SK-N-SH (cell line): ENCODE measurements at regions not wholly inside any gene's neighbourhood (a gene's known extent, or its start where the extent isn't known, plus 50 kb on each side); places are given as distances from the start of the nearest gene placed in this dataset.

Experiments used
- CTCF ChIA-PET: fragments of 300-600, 350-600 bp; formaldehyde crosslinking; extraction: SDS; loops from one replicate; lab custom pipeline; 2021; lab: Yijun Ruan, JAX
- POLR2A ChIA-PET: fragments of 350-600 bp; sonication (Branson Sonifier 250); formaldehyde crosslinking; extraction: SDS; loops from one replicate; lab custom pipeline; 2020; ENCODE audit warnings: antibody characterized with exemption, inconsistent platforms; lab: Yijun Ruan, JAX
- DNase-seq: peaks from one replicate; pipeline ENCODE4 v3.0.0; 2012
- H2AFZ ChIP-seq: fragments of 200-600 bp; sonication (generic); 2 replicates; pipeline ENCODE4 v1.8.1; 2016; ENCODE audit warnings: antibody characterized with exemption, mild to moderate bottlenecking, low read depth
- H3F3A ChIP-seq: fragments of 200-600 bp; sonication (generic); replicated peaks from 2 replicates; pipeline ENCODE3; 2016; ENCODE audit warnings: antibody characterized with exemption, mild to moderate bottlenecking; ENCODE audit not compliant: insufficient read depth
- H3K27ac ChIP-seq, 2 experiments: fragments of 200-500 bp in 1 of 2; fragments of 200-600 bp in 1 of 2; sonication (Bioruptor generic) in 1 of 2; sonication (generic), shearing (Covaris generic) in 1 of 2; 2 replicates each; pipeline versions ENCODE4 v1.5.1 to v1.6.1; 2014 to 2016; ENCODE audit warnings: low read depth in 2 of 2, inconsistent platforms in 1 of 2, low read length in 1 of 2, mild to moderate bottlenecking in 1 of 2, mixed read lengths in 1 of 2
- H3K27me3 ChIP-seq: fragments of 200-600 bp; sonication (generic), shearing (Covaris generic); 2 replicates; pipeline ENCODE4 v1.6.1; 2016; ENCODE audit warnings: mixed run types; ENCODE audit not compliant: insufficient read depth
- H3K36me3 ChIP-seq, 2 experiments: fragments of 200-500 bp in 1 of 2; fragments of 200-600 bp in 1 of 2; sonication (Bioruptor generic) in 1 of 2; sonication (generic) in 1 of 2; replicated peaks in 1 of 2; 2 replicates each; pipeline versions ENCODE3 to v1.5.1; 2014 to 2016; ENCODE audit warnings: low read length in 1 of 2, mild to moderate bottlenecking in 1 of 2; ENCODE audit not compliant: insufficient read depth in 2 of 2, control insufficient read depth in 1 of 2
- H3K4me1 ChIP-seq, 2 experiments: fragments of 200-500 bp in 1 of 2; fragments of 200-600 bp in 1 of 2; sonication (Bioruptor generic) in 1 of 2; sonication (generic), shearing (Covaris generic) in 1 of 2; 2 replicates each; pipeline versions ENCODE4 v1.5.1 to v1.6.1; 2014 to 2016; ENCODE audit warnings: low read depth in 1 of 2, low read length in 1 of 2, mixed run types in 1 of 2; ENCODE audit not compliant: insufficient read depth in 2 of 2, control insufficient read depth in 1 of 2
- H3K4me2 ChIP-seq: fragments of 200-600 bp; sonication (generic), shearing (Covaris generic); 2 replicates; pipeline ENCODE4 v1.6.1; 2017; ENCODE audit warnings: mixed run types
- H3K4me3 ChIP-seq, 2 experiments: fragments of 200-500 bp in 1 of 2; fragments of 200-600 bp in 1 of 2; sonication (Bioruptor generic) in 1 of 2; sonication (generic), shearing (Covaris generic) in 1 of 2; 2 replicates each; pipeline versions ENCODE4 v1.5.1 to v1.8.1; 2014 to 2016; ENCODE audit warnings: low read depth in 2 of 2, inconsistent platforms in 1 of 2, low read length in 1 of 2, mild to moderate bottlenecking in 1 of 2, mixed read lengths in 1 of 2, moderate library complexity in 1 of 2
- H3K79me2 ChIP-seq: fragments of 200-600 bp; sonication (generic); 2 replicates; pipeline ENCODE4 v1.8.1; 2017; ENCODE audit warnings: mild to moderate bottlenecking; ENCODE audit not compliant: insufficient read depth
- H3K9ac ChIP-seq: fragments of 200-600 bp; sonication (generic); 2 replicates; pipeline ENCODE4 v1.6.1; 2017; ENCODE audit warnings: mixed run types
- H3K9me2 ChIP-seq: fragments of 200-600 bp; sonication (generic); 2 replicates; pipeline ENCODE4 v1.6.1; 2017; ENCODE audit warnings: mixed run types
- H3K9me3 ChIP-seq: fragments of 200-600 bp; sonication (generic); 2 replicates; pipeline ENCODE4 v1.6.1; 2017; ENCODE audit warnings: mixed run types, mild to moderate bottlenecking, moderate library complexity
- H4K20me1 ChIP-seq: fragments of 200-600 bp; sonication (generic); 2 replicates; pipeline ENCODE4 v1.6.1; 2017; ENCODE audit warnings: mild to moderate bottlenecking, mixed run types; ENCODE audit not compliant: insufficient read depth
- CHD2 ChIP-seq: fragments of 150-350 bp; IDR thresholded peaks from 2 replicates; pipeline ENCODE4 v1.6.1; 2018; ENCODE audit warnings: low read length; ENCODE audit not compliant: partially characterized antibody
- ELF1 ChIP-seq: IDR thresholded peaks from 2 replicates; pipeline ENCODE4 v1.4.0; 2012
- EP300 ChIP-seq, 2 experiments: IDR thresholded peaks; 2 replicates each; pipeline versions ENCODE4 v1.4.0 to v1.6.1; 2012; ENCODE audit warnings: borderline replicate concordance in 1 of 2, low read depth in 1 of 2, low read length in 1 of 2
- FOSL2 ChIP-seq: IDR thresholded peaks from 2 replicates; pipeline ENCODE4 v1.4.0; 2012; ENCODE audit warnings: low read depth, mild to moderate bottlenecking, moderate library complexity, borderline replicate concordance
- FOXJ3 ChIP-seq: sonication (generic); formaldehyde crosslinking; IDR thresholded peaks from 2 replicates; pipeline ENCODE4 v1.5.1; 2020; ENCODE audit warnings: mild to moderate bottlenecking, missing genetic modification reagents
- FOXM1 ChIP-seq: IDR thresholded peaks from 2 replicates; pipeline ENCODE4 v1.4.0; 2012; ENCODE audit warnings: low read depth, mild to moderate bottlenecking
- JUND ChIP-seq: IDR thresholded peaks from 2 replicates; pipeline ENCODE4 v1.4.0; 2012
- MAX ChIP-seq: IDR thresholded peaks from 2 replicates; pipeline ENCODE4 v1.4.0; 2012; ENCODE audit warnings: low read depth
- MEF2A ChIP-seq: IDR thresholded peaks from 2 replicates; pipeline ENCODE4 v1.4.0; 2012; ENCODE audit warnings: low read depth, borderline replicate concordance
- MXI1 ChIP-seq: IDR thresholded peaks from 2 replicates; pipeline ENCODE4 v1.6.1; 2012; ENCODE audit warnings: mild to moderate bottlenecking, low read depth, low read length, improper control_type of control experiment
- NRF1 ChIP-seq: IDR thresholded peaks from 2 replicates; pipeline ENCODE4 v1.6.1; 2012; ENCODE audit warnings: low read depth, mild to moderate bottlenecking, low read length
- PBX3 ChIP-seq: IDR thresholded peaks from 2 replicates; pipeline ENCODE4; 2012
- RCOR1 ChIP-seq: fragments of 150-350 bp; IDR thresholded peaks from 2 replicates; pipeline ENCODE4 v1.6.1; 2017; ENCODE audit warnings: antibody characterized with exemption, low read length
- REST ChIP-seq: IDR thresholded peaks from 2 replicates; pipeline ENCODE4 v1.6.1; 2012; ENCODE audit warnings: mild to moderate bottlenecking, low read depth, low read length, moderate library complexity
- RFX5 ChIP-seq: IDR thresholded peaks from 2 replicates; pipeline ENCODE4 v1.6.1; 2012; ENCODE audit warnings: mild to moderate bottlenecking, improper control_type of control experiment, low read length
- SIN3A ChIP-seq: IDR thresholded peaks from 2 replicates; pipeline ENCODE4 v1.6.1; 2012; ENCODE audit warnings: low read depth, mild to moderate bottlenecking, low read length, moderate library complexity, borderline replicate concordance
- SMC3 ChIP-seq: IDR thresholded peaks from 2 replicates; pipeline ENCODE4 v1.6.1; 2012; ENCODE audit warnings: low read depth, low read length, improper control_type of control experiment
- TAF1 ChIP-seq: IDR thresholded peaks from 2 replicates; pipeline ENCODE4 v1.6.1; 2012; ENCODE audit warnings: low read depth, mild to moderate bottlenecking, low read length, moderate library complexity, borderline replicate concordance
- TCF12 ChIP-seq: IDR thresholded peaks from 2 replicates; pipeline ENCODE4 v1.4.0; 2012
- USF2 ChIP-seq: fragments of 150-350 bp; IDR thresholded peaks from 2 replicates; pipeline ENCODE4 v1.6.1; 2017; ENCODE audit warnings: antibody characterized with exemption, low read length, low read depth, borderline replicate concordance
- YY1 ChIP-seq: IDR thresholded peaks from 2 replicates; pipeline ENCODE4 v1.4.0; 2012; ENCODE audit warnings: low read depth, mild to moderate bottlenecking
- WGBS: methylation state at CpG from one replicate; pipeline ENCODE4 v1.1.6; 2017; ENCODE audit warnings: low lambda C conversion rate; 5-methylcytosine and 5-hydroxymethylcytosine counted together

DNA sequence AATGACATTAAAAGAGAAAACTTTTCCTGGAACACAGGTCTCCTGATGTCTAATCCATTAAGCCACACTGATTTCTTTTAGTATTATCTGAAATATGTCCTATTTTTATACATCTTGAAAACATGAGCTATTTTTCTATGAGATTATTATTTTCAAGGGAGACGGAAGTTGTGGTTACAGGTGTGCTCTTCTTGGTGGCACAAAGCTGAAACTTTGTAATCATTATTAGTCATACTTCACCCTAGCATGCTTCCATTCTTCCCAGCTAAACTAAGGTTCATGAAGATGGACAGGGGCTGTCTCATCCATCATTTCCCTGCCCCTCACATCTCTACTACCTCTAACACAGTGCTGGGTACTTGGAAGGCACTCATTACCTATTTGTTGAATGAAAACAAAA is 85.6 kb upstream of the POU1F1 start:
- Histone ChIP-seq H3K4me2 (no peak overlapping the region), H3K27me3 (peaks cover 12% of the 10 kb centered on the region), H3K27ac (no peak overlapping the region), H3K4me1 (no peaks in the 10 kb centered on the region), H2AFZ (no peak overlapping the region), H3K9me2 (no peaks in the 10 kb centered on the region), H3K4me3 (no peak overlapping the region), H3K9me3 (no peaks in the 10 kb centered on the region), H4K20me1 (no peaks in the 10 kb centered on the region), H3K9ac (no peak overlapping the region), H3F3A (no peaks in the 10 kb centered on the region), H3K36me3 (no peaks in the 10 kb centered on the region), H3K79me2 (no peaks in the 10 kb centered on the region)
- ChIA-PET CTCF (interaction anchor here (2.2 kb wide), 1 partner anchor 11 kb away, joined by 10 read pairs; no protein-coding TSS in a partner anchor), POLR2A (no interaction called here)
- no peak for DNase-seq
- TF ChIP-seq NRF1 (no peak), USF2 (no peak), FOXM1 (no peak), MAX (no peak), REST (no peak), PBX3 (no peak), RFX5 (no peak), SMC3 (no peak), TCF12 (no peak), FOXJ3 (CRISPR knock-in tag) (no peak), CHD2 (no peak), MEF2A (no peak), JUND (no peak), YY1 (no peak)
- 6% methylated on average over 1 of the region's 1 CpG for WGBS

DNA sequence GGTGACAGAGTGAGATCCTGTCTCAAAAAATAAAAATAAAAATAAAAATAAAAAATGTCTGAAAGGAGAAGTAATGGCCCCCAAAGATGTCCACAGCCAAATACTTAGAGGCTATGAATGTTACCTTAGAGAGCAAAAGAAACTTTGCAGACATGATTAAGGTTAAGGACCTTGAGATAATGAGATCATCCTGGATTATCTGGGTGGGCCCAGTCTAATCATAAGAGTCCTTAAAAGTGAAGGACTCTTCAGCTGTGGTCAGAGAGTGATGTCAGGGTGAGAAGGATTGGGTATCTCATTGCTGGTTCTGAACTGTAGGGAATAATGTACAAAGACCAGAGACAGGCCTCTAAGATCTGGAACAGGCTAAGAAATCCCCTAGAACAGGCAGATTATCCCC is 84.9 kb upstream of the POU1F1 start:
- no peaks in the 10 kb centered on the region for H3K79me2 ChIP-seq
- no peak overlapping the region for H2AFZ ChIP-seq
- H3K27me3 ChIP-seq = peaks cover 12% of the 10 kb centered on the region
- ChIA-PET POLR2A (no interaction called here), CTCF (interaction anchor here (2.2 kb wide), 1 partner anchor 11 kb away, joined by 10 read pairs; no protein-coding TSS in a partner anchor)
- no peaks in the 10 kb centered on the region for H3K36me3 ChIP-seq
- no peak overlapping the region for H3K4me2 ChIP-seq
- H3K4me3 ChIP-seq = no peak overlapping the region
- H4K20me1 ChIP-seq = no peaks in the 10 kb centered on the region
- DNase-seq = no peak
- no peak overlapping the region for H3K27ac ChIP-seq
- H3K4me1 ChIP-seq = no peaks in the 10 kb centered on the region
- H3K9ac ChIP-seq = no peak overlapping the region
- no peaks in the 10 kb centered on the region for H3K9me2 ChIP-seq
- H3K9me3 ChIP-seq = no peaks in the 10 kb centered on the region
- H3F3A ChIP-seq = no peaks in the 10 kb centered on the region
- TF ChIP-seq TAF1 (no peak), FOSL2 (no peak), MEF2A (no peak), USF2 (no peak), CHD2 (no peak), SMC3 (no peak), EP300 (IDR thresholded peaks at IDR 0.05; ENCODE audit: borderline replicate concordance in 1 of 2, low read depth in 1 of 2, low read length in 1 of 2) (no peak), SIN3A (no peak), RCOR1 (no peak), NRF1 (no peak), ELF1 (no peak), FOXJ3 (CRISPR knock-in tag) (no peak), MXI1 (no peak)
